Osteoblast (primary cell): ENCODE measurements at regions not wholly inside any gene's neighbourhood (a gene's known extent, or its start where the extent isn't known, plus 50 kb on each side); places are given as distances from the start of the nearest gene placed in this dataset.

Experiments
- DNase-seq: peaks from one replicate; pipeline ENCODE4 v3.0.0; 2011; ENCODE audit warnings: low spot score, mixed read lengths; ENCODE audit not compliant: insufficient read length; ENCODE audit errors: missing footprints
- H2AFZ ChIP-seq: 2 replicates; pipeline ENCODE4 v1.6.0; 2011; ENCODE audit warnings: mild to moderate bottlenecking, low read length
- H3K27ac ChIP-seq: 2 replicates; pipeline ENCODE4 v1.5.1; 2011; ENCODE audit warnings: mild to moderate bottlenecking, low read depth, low read length, moderate library complexity
- H3K27me3 ChIP-seq: 2 replicates; pipeline ENCODE4 v1.6.0; 2012; ENCODE audit warnings: mild to moderate bottlenecking, control low read depth, inconsistent platforms, low read length, moderate library complexity; ENCODE audit not compliant: insufficient read depth
- H3K36me3 ChIP-seq: 2 replicates; pipeline ENCODE4 v1.5.1; 2011; ENCODE audit warnings: mild to moderate bottlenecking, low read length, control low read depth, moderate library complexity; ENCODE audit not compliant: insufficient read depth
- H3K4me1 ChIP-seq: 2 replicates; pipeline ENCODE4 v1.5.1; 2011; ENCODE audit warnings: mild to moderate bottlenecking, low read length, control low read depth, moderate library complexity; ENCODE audit not compliant: insufficient read depth
- H3K4me2 ChIP-seq: 2 replicates; pipeline ENCODE4 v1.6.0; 2011; ENCODE audit warnings: mild to moderate bottlenecking, low read length; ENCODE audit not compliant: insufficient read depth
- H3K4me3 ChIP-seq: fragments of 200-600 bp; sonication (generic); 3 replicates; pipeline ENCODE4 v1.5.1; 2012; ENCODE audit warnings: mild to moderate bottlenecking, low read length, inconsistent platforms; ENCODE audit not compliant: insufficient read depth
- H3K79me2 ChIP-seq: 2 replicates; pipeline ENCODE4 v1.6.0; 2012; ENCODE audit warnings: mild to moderate bottlenecking, low read length, control low read depth, inconsistent platforms; ENCODE audit not compliant: insufficient read depth
- H3K9me3 ChIP-seq: 2 replicates; pipeline ENCODE4 v1.5.1; 2011; ENCODE audit warnings: low read depth, low read length, control low read depth
- H4K20me1 ChIP-seq: 2 replicates; pipeline ENCODE4 v1.6.0; 2012; ENCODE audit warnings: mild to moderate bottlenecking, low read length, control low read depth; ENCODE audit not compliant: insufficient read depth
- CTCF ChIP-seq: IDR thresholded peaks from 2 replicates; pipeline ENCODE4 v1.5.1; 2011; ENCODE audit warnings: mild to moderate bottlenecking, low read depth, low read length, moderate library complexity; ENCODE audit errors: extremely low read depth

GRCh38 chr9:95773053-95773418 lies 102.5 kb upstream of the ERCC6L2 start:
- no peak for TF ChIP-seq CTCF
- peak overlapping the region; percentile 68 for H3K4me2 ChIP-seq
- DNase-seq = peak; percentile 82
- peak overlapping the region; percentile 49 for H3K4me3 ChIP-seq
- no peak overlapping the region for H2AFZ ChIP-seq
- H3K36me3 ChIP-seq = no peaks in the 10 kb centered on the region
- H3K9me3 ChIP-seq = no peaks in the 10 kb centered on the region
- peaks cover 22% of the 10 kb centered on the region for H3K4me1 ChIP-seq
- H4K20me1 ChIP-seq = no peaks in the 10 kb centered on the region
- H3K79me2 ChIP-seq = no peaks in the 10 kb centered on the region
- H3K27ac ChIP-seq = no peak overlapping the region
- H3K27me3 ChIP-seq = peaks cover 65% of the 10 kb centered on the region

GRCh38 chr9:95772320-95773052 lies 103.0 kb upstream of the ERCC6L2 start:
- Histone ChIP-seq H3K79me2 (no peaks in the 10 kb centered on the region), H3K4me1 (peaks cover 22% of the 10 kb centered on the region), H2AFZ (peak overlapping the region; percentile 84), H3K27me3 (peaks cover 65% of the 10 kb centered on the region), H3K4me2 (peak overlapping the region; percentile 68), H3K9me3 (no peaks in the 10 kb centered on the region), H4K20me1 (no peaks in the 10 kb centered on the region), H3K4me3 (peak overlapping the region; percentile 49), H3K36me3 (no peaks in the 10 kb centered on the region), H3K27ac (no peak overlapping the region)
- peak; percentile 88 for DNase-seq
- TF ChIP-seq CTCF = no peak

GRCh38 chr9:95771556-95772246 lies 103.8 kb upstream of the ERCC6L2 start:
- Histone ChIP-seq H3K4me3 (peak overlapping the region; percentile 17), H3K27ac (no peak overlapping the region), H3K9me3 (no peaks in the 10 kb centered on the region), H3K4me2 (peak overlapping the region; percentile 68), H3K79me2 (no peaks in the 10 kb centered on the region), H3K36me3 (no peaks in the 10 kb centered on the region), H4K20me1 (no peaks in the 10 kb centered on the region), H3K4me1 (peaks cover 22% of the 10 kb centered on the region), H2AFZ (peak overlapping the region; percentile 84), H3K27me3 (peaks cover 60% of the 10 kb centered on the region)
- no peak for TF ChIP-seq CTCF
- no peak for DNase-seq

- Histone ChIP-seq H3K36me3 (no peaks in the 10 kb centered on the region), H2AFZ (no peak overlapping the region), H3K27ac (no peak overlapping the region), H3K9me3 (no peaks in the 10 kb centered on the region), H3K79me2 (no peaks in the 10 kb centered on the region), H3K4me1 (peaks cover 22% of the 10 kb centered on the region), H3K27me3 (peaks cover 50% of the 10 kb centered on the region), H4K20me1 (no peaks in the 10 kb centered on the region), H3K4me2 (no peak overlapping the region), H3K4me3 (no peak overlapping the region)
- DNase-seq = no peak
- no peak for TF ChIP-seq CTCF
Measured at GRCh38 chr9:95770653-95771131, 104.8 kb upstream of the ERCC6L2 start.
